H1 (cell line): ENCODE measurements at regions not wholly inside any gene's neighbourhood (a gene's known extent, or its start where the extent isn't known, plus 50 kb on each side); places are given as distances from the start of the nearest gene placed in this dataset.

Experiments
- CTCF ChIA-PET: fragments of 300-600 bp; sonication (Branson Sonifier 250); formaldehyde crosslinking; loops from one replicate; lab custom pipeline; 2021; ENCODE audit not compliant: partially characterized antibody; lab: Charles Lee
- POLR2A ChIA-PET: fragments of 300-600 bp; sonication (Branson Sonifier 250); formaldehyde crosslinking; loops from one replicate; lab custom pipeline; 2021; ENCODE audit warnings: inconsistent platforms; ENCODE audit not compliant: partially characterized antibody; lab: Charles Lee
- DNase-seq, 2 experiments: peaks; one replicate each; pipeline versions ENCODE4 v3.0.0 to v3.0.0-alpha.2; 2010 to 2022; ENCODE audit warnings: low spot score in 2 of 2, low read depth in 1 of 2, mixed read lengths in 1 of 2
- FAIRE-seq: peaks from 2 replicates; lab custom pipeline; 2011; peaks lifted over from hg19 to GRCh38; lab: Jason Lieb, UNC
- H2AFZ ChIP-seq: 2 replicates; pipeline ENCODE4 v1.8.1; 2012; ENCODE audit warnings: low read length, inconsistent platforms
- H2AK5ac ChIP-seq: 2 replicates; pipeline ENCODE4 v1.6.1; 2013; ENCODE audit warnings: low read depth, low read length
- H2BK120ac ChIP-seq: replicated peaks from 2 replicates; pipeline ENCODE3; 2013; ENCODE audit warnings: low read depth, low read length, inconsistent platforms
- H2BK12ac ChIP-seq: 2 replicates; pipeline ENCODE4 v1.6.1; 2013; ENCODE audit warnings: low read depth, low read length
- H2BK15ac ChIP-seq: 2 replicates; pipeline ENCODE4 v1.6.1; 2013; ENCODE audit warnings: low read length
- H2BK20ac ChIP-seq: 2 replicates; pipeline ENCODE4 v1.6.1; 2013; ENCODE audit warnings: low read length
- H2BK5ac ChIP-seq: 2 replicates; pipeline ENCODE4 v1.6.1; 2013; ENCODE audit warnings: low read depth, low read length
- H3K14ac ChIP-seq: 2 replicates; pipeline ENCODE4 v1.6.1; 2013; ENCODE audit warnings: inconsistent platforms; ENCODE audit not compliant: insufficient read length
- H3K18ac ChIP-seq: 2 replicates; pipeline ENCODE4 v1.6.1; 2013; ENCODE audit warnings: low read length; ENCODE audit errors: extremely low read depth
- H3K23ac ChIP-seq: 2 replicates; pipeline ENCODE4 v1.6.1; 2013; ENCODE audit warnings: inconsistent platforms; ENCODE audit not compliant: insufficient read length
- H3K23me2 ChIP-seq: 2 replicates; pipeline ENCODE4 v1.6.1; 2013; ENCODE audit warnings: low read depth, low read length
- H3K27ac ChIP-seq: 2 replicates; pipeline ENCODE4 v1.6.1; 2011; ENCODE audit warnings: low read depth, low read length, inconsistent platforms
- H3K27me3 ChIP-seq, 4 experiments: replicated peaks in 1 of 4; 1 replicate in 1 of 4; 2 replicates in 3 of 4; pipeline versions ENCODE4 v1.6.1 to v1.8.1; 2011 to 2013; ENCODE audit warnings: low read length in 3 of 4, mild to moderate bottlenecking in 3 of 4, inconsistent platforms in 2 of 4, mixed read lengths in 2 of 4, moderate library complexity in 1 of 4; ENCODE audit not compliant: control insufficient read depth in 3 of 4, insufficient read depth in 3 of 4; ENCODE audit errors: extremely low read depth in 1 of 4
- H3K36me3 ChIP-seq, 4 experiments: 2 replicates each; pipeline versions ENCODE4 v1.6.1 to v1.8.1; 2011 to 2013; ENCODE audit warnings: mild to moderate bottlenecking in 4 of 4, low read length in 3 of 4, moderate library complexity in 2 of 4, control low read depth in 1 of 4, inconsistent platforms in 1 of 4; ENCODE audit not compliant: insufficient read depth in 4 of 4, control insufficient read depth in 2 of 4
- H3K4ac ChIP-seq: replicated peaks from 2 replicates; pipeline ENCODE3; 2013; ENCODE audit warnings: low read length, low read depth, mixed read lengths, inconsistent platforms; ENCODE audit not compliant: insufficient read length
- H3K4me1 ChIP-seq, 4 experiments: replicated peaks in 1 of 4; 1 replicate in 1 of 4; 2 replicates in 3 of 4; pipeline versions ENCODE4 v1.6.1 to v1.8.1; 2011 to 2013; ENCODE audit warnings: low read length in 3 of 4, inconsistent platforms in 2 of 4, mixed read lengths in 1 of 4; ENCODE audit not compliant: insufficient read depth in 4 of 4, control insufficient read depth in 3 of 4
- H3K4me2 ChIP-seq, 2 experiments: 2 replicates each; pipeline versions ENCODE4 v1.6.1 to v1.8.1; 2011 to 2013; ENCODE audit warnings: low read depth in 2 of 2, low read length in 2 of 2, control low read depth in 1 of 2, inconsistent platforms in 1 of 2, mild to moderate bottlenecking in 1 of 2; ENCODE audit not compliant: insufficient read depth in 1 of 2
- H3K4me3 ChIP-seq, 4 experiments: fragments of 200-600, 300-600 bp in 1 of 4; sonication (generic), shearing (Covaris generic), sonication (Bioruptor Twin) in 1 of 4; 2 replicates each; pipeline versions ENCODE4 v1.5.1 to v1.8.1; 2011 to 2016; ENCODE audit warnings: low read length in 4 of 4, low read depth in 3 of 4, control low read depth in 2 of 4, inconsistent platforms in 2 of 4, mild to moderate bottlenecking in 2 of 4, mixed read lengths in 1 of 4, moderate library complexity in 1 of 4; ENCODE audit not compliant: insufficient read depth in 2 of 4; ENCODE audit errors: extremely low read depth in 1 of 4
- H3K56ac ChIP-seq: replicated peaks from 2 replicates; pipeline ENCODE3; 2013; ENCODE audit warnings: low read depth, mild to moderate bottlenecking, mixed read lengths, low read length, inconsistent platforms; ENCODE audit not compliant: insufficient read length
- H3K79me1 ChIP-seq: 2 replicates; pipeline ENCODE4 v1.6.1; 2013; ENCODE audit warnings: low read depth, low read length, control low read depth
- H3K79me2 ChIP-seq, 2 experiments: 2 replicates each; pipeline versions ENCODE4 v1.6.1 to v1.8.1; 2012 to 2013; ENCODE audit warnings: low read length in 2 of 2, mild to moderate bottlenecking in 2 of 2, inconsistent platforms in 1 of 2; ENCODE audit not compliant: insufficient read depth in 2 of 2, control insufficient read depth in 1 of 2
- H3K9ac ChIP-seq, 4 experiments: replicated peaks in 1 of 4; 1 replicate in 1 of 4; 2 replicates in 3 of 4; pipeline versions ENCODE4 v1.6.1 to v1.8.1; 2011 to 2013; ENCODE audit warnings: low read depth in 3 of 4, low read length in 3 of 4, control low read depth in 2 of 4, mild to moderate bottlenecking in 2 of 4, moderate library complexity in 2 of 4, inconsistent platforms in 1 of 4; ENCODE audit errors: extremely low read depth in 1 of 4
- H3K9me3 ChIP-seq, 2 experiments: 2 replicates each; pipeline versions ENCODE4 v1.6.1 to v1.8.1; 2012 to 2013; ENCODE audit warnings: mild to moderate bottlenecking in 2 of 2, moderate library complexity in 2 of 2, control low read depth in 1 of 2, inconsistent platforms in 1 of 2, low read depth in 1 of 2, low read length in 1 of 2, mixed read lengths in 1 of 2; ENCODE audit not compliant: insufficient read depth in 2 of 2
- H4K20me1 ChIP-seq, 2 experiments: replicated peaks in 1 of 2; 2 replicates each; pipeline versions ENCODE3 to v1.8.1; 2011 to 2013; ENCODE audit warnings: inconsistent platforms in 2 of 2, low read length in 2 of 2, mild to moderate bottlenecking in 1 of 2; ENCODE audit not compliant: insufficient read depth in 2 of 2, control insufficient read depth in 1 of 2
- H4K5ac ChIP-seq: 2 replicates; pipeline ENCODE4 v1.6.1; 2013; ENCODE audit warnings: low read length, low read depth, mixed read lengths, inconsistent platforms; ENCODE audit not compliant: insufficient read length
- H4K8ac ChIP-seq: 2 replicates; pipeline ENCODE4 v1.8.0; 2013; ENCODE audit warnings: mild to moderate bottlenecking, moderate library complexity, low read length, inconsistent platforms; ENCODE audit not compliant: insufficient read depth; ENCODE audit errors: extremely low read depth
- H4K91ac ChIP-seq: replicated peaks from 2 replicates; pipeline ENCODE3; 2013; ENCODE audit warnings: low read length, mixed read lengths, inconsistent platforms; ENCODE audit not compliant: insufficient read length
- BRCA1 ChIP-seq: IDR thresholded peaks from 2 replicates; pipeline ENCODE4 v1.6.1; 2012; ENCODE audit warnings: low read depth, low read length, improper control_type of control experiment
- CTCF ChIP-seq, 3 experiments: IDR thresholded peaks; 1 replicate in 2 of 3; 2 replicates in 1 of 3; pipeline versions ENCODE4 v1.5.1 to v1.6.1; 2011; ENCODE audit warnings: low read length in 3 of 3, mild to moderate bottlenecking in 3 of 3, inconsistent platforms in 2 of 3, low read depth in 1 of 3, moderate library complexity in 1 of 3; ENCODE audit not compliant: insufficient read depth in 1 of 3; ENCODE audit errors: control extremely low read depth in 1 of 3
- EZH2 ChIP-seq: fragments of 200-600 bp; sonication (generic); IDR thresholded peaks from 2 replicates; pipeline ENCODE4 v1.7.1; 2012; ENCODE audit warnings: low read depth, mild to moderate bottlenecking, moderate library complexity, low read length, inconsistent platforms; ENCODE audit not compliant: severe bottlenecking
- FOSL1 ChIP-seq: IDR thresholded peaks from 2 replicates; pipeline ENCODE4 v1.6.1; 2011; ENCODE audit warnings: mild to moderate bottlenecking, low read depth, low read length, moderate library complexity; ENCODE audit not compliant: insufficient read depth
- RAD21 ChIP-seq, 2 experiments: IDR thresholded peaks in 1 of 2; conservative IDR thresholded peaks in 1 of 2; 2 replicates each; pipeline ENCODE4 v1.6.1; 2011; ENCODE audit warnings: low read depth in 2 of 2, low read length in 2 of 2, improper control_type of control experiment in 1 of 2, inconsistent platforms in 1 of 2, mild to moderate bottlenecking in 1 of 2, moderate library complexity in 1 of 2
- SP2 ChIP-seq: IDR thresholded peaks from 2 replicates; pipeline ENCODE4 v1.6.1; 2012; ENCODE audit warnings: mild to moderate bottlenecking, low read length, inconsistent platforms
- SUZ12 ChIP-seq: fragments of 200-600 bp; sonication (generic); IDR thresholded peaks from 2 replicates; pipeline ENCODE4 v1.6.1; 2012; ENCODE audit warnings: mild to moderate bottlenecking, inconsistent platforms, low read length, moderate library complexity, mixed read lengths
- TAF1 ChIP-seq: IDR thresholded peaks from 2 replicates; pipeline ENCODE4 v1.6.1; 2011; ENCODE audit warnings: mild to moderate bottlenecking, low read depth, low read length
- TBP ChIP-seq: IDR thresholded peaks from 2 replicates; pipeline ENCODE4 v1.6.1; 2011; ENCODE audit warnings: low read depth, low read length, improper control_type of control experiment
- YY1 ChIP-seq: IDR thresholded peaks from 2 replicates; pipeline ENCODE4 v1.6.1; 2011; ENCODE audit warnings: low read depth, mild to moderate bottlenecking, low read length
- WGBS, 2 experiments: shearing (Covaris generic) in 1 of 2; methylation state at CpG; one replicate each; pipeline versions ENCODE4 v1.1.6 to v1.1.7; 2013 to 2015; ENCODE audit warnings: low lambda C conversion rate in 2 of 2, mixed read lengths in 2 of 2, inconsistent platforms in 1 of 2, low coverage in 1 of 2, missing lambda C conversion rate in 1 of 2; ENCODE audit not compliant: insufficient replicate concordance in 2 of 2, insufficient coverage in 1 of 2, insufficient read length in 1 of 2; ENCODE audit errors: extremely low coverage in 1 of 2, missing lambda C conversion rate in 1 of 2; 5-methylcytosine and 5-hydroxymethylcytosine counted together

- Histone ChIP-seq H3K4me3 (no peak overlapping the region), H3K79me1 (no peaks in the 10 kb centered on the region), H3K14ac (no peak overlapping the region), H3K18ac (no peak overlapping the region), H3K23me2 (no peaks in the 10 kb centered on the region; the same call in 1 of the 2 replicates), H4K8ac (no peak overlapping the region), H2AFZ (no peak overlapping the region), H3K79me2 (no peaks in the 10 kb centered on the region), H3K36me3 (no peaks in the 10 kb centered on the region), H2BK12ac (no peak overlapping the region), H3K4me2 (no peak overlapping the region), H3K9ac (no peak overlapping the region), H3K23ac (no peak overlapping the region), H2BK20ac (no peak overlapping the region), H3K4me1 (no peaks in the 10 kb centered on the region), H2BK5ac (no peak overlapping the region), H2BK120ac (no peak overlapping the region), H4K20me1 (no peaks in the 10 kb centered on the region), H3K56ac (no peak overlapping the region), H2AK5ac (no peak overlapping the region), H3K27ac (no peak overlapping the region), H4K91ac (no peak overlapping the region), H3K4ac (no peak overlapping the region), H3K27me3 (no peaks in the 10 kb centered on the region), H4K5ac (no peak overlapping the region), H2BK15ac (no peak overlapping the region), H3K9me3 (no peaks in the 10 kb centered on the region)
- TF ChIP-seq TBP, result no peak
- no peak for TF ChIP-seq EZH2
- TF ChIP-seq TAF1, result no peak
- no peak for TF ChIP-seq BRCA1
- no peak for TF ChIP-seq SUZ12
- TF ChIP-seq CTCF (IDR thresholded peaks at IDR 0.05; ENCODE audit: control extremely low read depth in 1 of 3, insufficient read depth in 1 of 3, low read depth in 1 of 3, low read length in 3 of 3), result no peak
- TF ChIP-seq RAD21 (IDR thresholded peaks at IDR 0.05 in 1 of 2, conservative IDR thresholded peaks at IDR 0.05 in 1 of 2; ENCODE audit: low read depth in 2 of 2, low read length in 2 of 2), result no peak
- no peak for TF ChIP-seq FOSL1
- TF ChIP-seq YY1, result no peak
- no peak for TF ChIP-seq SP2
- no peak for FAIRE-seq
- ChIA-PET CTCF (interaction anchor here (0.7 to 4.2 kb wide), 23 partner anchors 10 to 949 kb away, joined by 3 to 18 read pairs (median 3); no protein-coding TSS in a partner anchor), POLR2A (no interaction called here)
- no peak for DNase-seq
- 95% methylated on average over 1 of the region's 1 CpG; no CpG with 5 or more reads in 1 of the 2 experiments for WGBS, 2 experiments
Measured at GRCh38 chr1:73673971-73674370, 524.0 kb downstream of the LRRIQ3 start.
